ENCODE measurements at regions not wholly inside any gene's neighbourhood (a gene's known extent, or its start where the extent isn't known, plus 50 kb on each side); places are given as distances from the start of the nearest gene placed in this dataset.

DNA sequence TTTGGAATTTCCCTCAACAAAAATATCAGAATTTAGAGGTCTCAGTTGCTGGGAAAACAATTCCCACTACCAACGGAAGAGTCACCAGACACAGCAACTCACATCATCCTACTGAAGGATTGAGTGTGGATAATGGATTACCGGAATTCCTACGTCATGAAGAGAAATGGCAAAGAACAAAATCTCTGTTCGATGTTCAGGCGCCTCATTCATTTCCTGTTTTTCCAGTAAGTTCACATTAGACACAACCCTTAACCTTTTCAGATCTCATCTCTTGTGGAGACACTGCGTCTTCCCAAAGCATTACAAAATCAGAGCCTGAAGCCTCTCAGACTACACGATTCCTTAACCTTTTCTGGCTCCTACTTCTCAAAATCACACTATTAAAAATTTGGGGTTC is 58.5 kb upstream of the CPEB2 start:
- Mint-ChIP-seq H3K27ac (ENCODE audit: unreplicated experiment) (no peak overlapping the region), H3K4me3 (ENCODE audit: unreplicated experiment) (no peak overlapping the region), H3K27me3 (ENCODE audit: unreplicated experiment) (peaks cover 25% of the 10 kb centered on the region), H3K9me3 (ENCODE audit: unreplicated experiment) (peaks cover 5% of the 10 kb centered on the region), H3K4me1 (ENCODE audit: unreplicated experiment) (no peaks in the 10 kb centered on the region), H3K36me3 (ENCODE audit: unreplicated experiment) (no peaks in the 10 kb centered on the region)
- no peak for DNase-seq (ENCODE audit: extremely low spot score, unreplicated experiment)
- TF ChIP-seq, protein P1, sequence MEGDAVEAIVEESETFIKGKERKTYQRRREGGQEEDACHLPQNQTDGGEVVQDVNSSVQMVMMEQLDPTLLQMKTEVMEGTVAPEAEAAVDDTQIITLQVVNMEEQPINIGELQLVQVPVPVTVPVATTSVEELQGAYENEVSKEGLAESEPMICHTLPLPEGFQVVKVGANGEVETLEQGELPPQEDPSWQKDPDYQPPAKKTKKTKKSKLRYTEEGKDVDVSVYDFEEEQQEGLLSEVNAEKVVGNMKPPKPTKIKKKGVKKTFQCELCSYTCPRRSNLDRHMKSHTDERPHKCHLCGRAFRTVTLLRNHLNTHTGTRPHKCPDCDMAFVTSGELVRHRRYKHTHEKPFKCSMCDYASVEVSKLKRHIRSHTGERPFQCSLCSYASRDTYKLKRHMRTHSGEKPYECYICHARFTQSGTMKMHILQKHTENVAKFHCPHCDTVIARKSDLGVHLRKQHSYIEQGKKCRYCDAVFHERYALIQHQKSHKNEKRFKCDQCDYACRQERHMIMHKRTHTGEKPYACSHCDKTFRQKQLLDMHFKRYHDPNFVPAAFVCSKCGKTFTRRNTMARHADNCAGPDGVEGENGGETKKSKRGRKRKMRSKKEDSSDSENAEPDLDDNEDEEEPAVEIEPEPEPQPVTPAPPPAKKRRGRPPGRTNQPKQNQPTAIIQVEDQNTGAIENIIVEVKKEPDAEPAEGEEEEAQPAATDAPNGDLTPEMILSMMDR (IDR thresholded peaks at IDR 0.05): no peak

DNA sequence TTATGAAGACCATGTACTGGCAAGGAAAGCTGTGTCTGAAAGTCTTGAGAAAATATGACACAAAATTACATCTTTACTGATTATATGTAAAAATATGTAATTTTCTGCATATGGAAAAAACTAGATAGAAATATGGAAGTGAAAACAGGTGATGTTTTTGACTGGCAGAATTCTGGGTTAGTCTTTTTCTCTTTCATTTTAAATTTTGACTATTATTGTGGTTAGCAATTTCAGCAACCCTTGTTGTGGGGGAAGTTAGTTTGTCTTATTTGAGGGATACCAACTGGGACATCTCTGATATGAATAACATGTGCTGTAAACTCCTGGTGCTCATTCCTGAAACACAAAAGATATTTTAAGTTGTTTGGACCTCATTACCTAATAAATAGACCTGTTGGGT is 49.9 kb upstream of the CPEB2 start:
- Mint-ChIP-seq H3K4me3 (ENCODE audit: unreplicated experiment) (no peak overlapping the region), H3K9me3 (ENCODE audit: unreplicated experiment) (no peaks in the 10 kb centered on the region), H3K4me1 (ENCODE audit: unreplicated experiment) (no peaks in the 10 kb centered on the region), H3K27me3 (ENCODE audit: unreplicated experiment) (peaks cover 64% of the 10 kb centered on the region), H3K36me3 (ENCODE audit: unreplicated experiment) (no peaks in the 10 kb centered on the region), H3K27ac (ENCODE audit: unreplicated experiment) (no peak overlapping the region)
- DNase-seq (ENCODE audit: extremely low spot score, unreplicated experiment): no peak
- TF ChIP-seq, protein P1 (IDR thresholded peaks at IDR 0.05): no peak
